HG03159 (cell line): ENCODE measurements at regions not wholly inside any gene's neighbourhood (a gene's known extent, or its start where the extent isn't known, plus 50 kb on each side); places are given as distances from the start of the nearest gene placed in this dataset.
"Not testable (repeated sequence)": the region's sequence is repeated elsewhere in the genome, so short reads cannot be mapped to it uniquely, and the experiment has no call there.

Source experiments
- ATAC-seq: cut with Tn5 transposase; IDR thresholded peaks from one replicate; pipeline ENCODE4 v1.9.1; 2021; ENCODE audit warnings: mild to moderate bottlenecking, moderate library complexity; ENCODE audit not compliant: unreplicated experiment

DNA sequence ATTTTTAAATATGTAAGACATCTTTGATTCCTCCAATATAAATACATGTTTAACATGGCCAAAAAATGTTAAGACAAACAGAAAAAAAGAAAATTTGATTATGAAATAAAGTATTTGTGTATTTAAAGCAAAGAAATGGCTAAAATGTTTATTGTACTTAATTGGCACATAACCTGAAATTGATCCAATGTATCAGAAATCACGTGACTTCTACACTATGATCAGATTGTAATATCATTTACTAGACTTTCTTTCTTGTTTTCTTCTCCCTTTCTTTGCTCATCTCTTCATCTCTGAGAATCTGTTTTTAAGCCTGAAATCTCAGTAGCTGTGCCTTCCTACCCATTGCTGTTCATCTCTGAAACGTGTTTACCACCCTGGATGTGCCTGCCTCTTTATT is 420.3 kb downstream of the RSL24D1 start:
- ATAC-seq = no peak

DNA sequence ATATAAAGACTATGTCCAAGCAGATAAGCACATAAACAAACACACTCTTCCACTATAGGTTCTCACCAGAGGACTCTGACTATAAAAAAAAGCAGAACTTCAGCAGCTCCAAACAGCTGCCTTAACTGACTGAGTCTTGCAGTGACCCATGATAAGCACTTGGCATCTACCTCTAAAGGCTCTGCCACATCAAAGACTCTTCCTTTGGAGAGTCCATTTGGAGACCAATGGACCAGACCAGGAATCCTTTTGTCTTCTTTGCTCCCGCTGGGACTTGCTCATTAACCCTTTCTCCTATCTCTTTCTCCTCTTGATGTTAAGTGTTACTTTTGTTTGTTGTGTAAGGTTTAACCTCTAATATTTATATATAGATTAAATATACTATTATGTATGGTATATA is 424.1 kb downstream of the RSL24D1 start:
- no peak for ATAC-seq

DNA sequence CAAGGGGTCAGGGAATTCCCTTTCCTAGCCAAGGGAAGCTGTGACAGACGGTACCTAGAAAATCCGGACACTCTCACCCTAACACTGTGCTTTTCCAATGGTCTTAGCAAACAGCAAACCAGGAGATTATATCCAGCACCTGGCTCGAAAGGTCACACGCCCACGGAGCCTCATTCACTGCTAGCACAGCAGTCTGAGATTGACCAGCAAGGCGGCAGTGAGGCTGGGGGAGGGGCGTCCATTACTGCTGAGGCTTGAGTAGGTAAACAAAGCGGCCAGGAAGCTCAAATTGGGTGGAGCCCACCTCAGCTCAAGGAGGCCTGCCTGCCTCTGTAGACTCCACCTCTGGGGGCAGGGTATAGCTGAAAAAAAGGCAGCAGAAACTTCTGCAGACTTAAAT is 447.3 kb downstream of the RSL24D1 start:
- ATAC-seq = not testable (repeated sequence)

DNA sequence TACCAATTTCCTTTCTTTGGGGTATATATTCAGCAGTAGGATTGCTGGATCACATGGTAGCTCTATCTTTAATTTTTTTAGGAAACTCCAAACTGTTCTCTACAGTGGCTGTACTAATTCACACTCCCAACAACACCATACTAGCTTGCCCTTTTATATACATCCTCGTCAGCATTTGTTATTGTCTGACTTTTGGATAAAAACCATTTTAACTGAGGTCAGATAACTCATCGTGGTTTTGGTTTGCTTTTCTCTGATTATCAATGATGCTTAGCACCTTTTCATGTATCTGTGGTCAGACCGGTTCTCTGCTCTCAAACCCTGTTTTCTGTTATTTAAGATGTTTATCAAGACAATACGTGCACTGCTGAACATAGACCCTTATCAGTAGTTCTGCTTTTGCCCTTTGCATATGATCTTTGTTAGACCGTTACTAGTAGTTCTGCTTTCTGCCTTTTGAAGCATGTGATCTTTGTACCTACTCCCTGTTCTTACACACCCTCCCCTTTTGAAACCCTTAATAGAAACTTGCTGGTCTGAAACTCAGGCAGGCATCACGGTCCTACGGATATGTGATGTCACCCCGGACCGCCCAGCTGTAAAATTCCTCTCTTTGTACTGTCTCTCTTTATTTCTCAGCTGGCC is 474.3 kb downstream of the RSL24D1 start:
- no peak for ATAC-seq

- no peak for ATAC-seq
Observed at GRCh38 chr15:54719325-54719724, 477.4 kb downstream of the RSL24D1 start.

- no peak for ATAC-seq
Observed at GRCh38 chr15:54707805-54708752, 488.7 kb downstream of the RSL24D1 start.

- ATAC-seq = no peak
Observed at GRCh38 chr15:54687628-54688027, 509.1 kb downstream of the RSL24D1 start.
